ENCODE measurements at regions not wholly inside any gene's neighbourhood (a gene's known extent, or its start where the extent isn't known, plus 50 kb on each side); places are given as distances from the start of the nearest gene placed in this dataset.

DNA sequence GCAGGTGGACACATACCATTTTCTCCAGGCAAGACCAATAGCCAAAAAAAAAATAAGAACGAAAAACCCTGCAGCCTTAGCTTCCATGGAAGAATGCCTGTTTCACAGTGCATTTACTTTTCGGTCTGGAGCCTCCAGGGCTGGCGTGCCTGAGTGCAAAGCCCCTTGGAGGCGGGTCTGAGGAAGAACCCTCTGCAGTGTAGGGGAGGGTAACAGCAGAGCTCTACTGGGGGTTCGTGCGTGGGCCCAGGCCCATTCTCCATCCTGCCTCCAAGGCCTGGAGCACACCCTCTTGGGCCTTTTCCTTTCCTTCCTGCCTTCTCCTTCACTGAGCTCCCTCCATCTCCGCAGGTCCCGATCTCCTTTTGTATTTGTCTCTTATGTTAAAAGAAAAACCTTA, 172.3 kb upstream of the GLI3 start:
- H3K27ac ChIP-seq (ENCODE audit: insufficient read depth, low read depth, low read length): no peak overlapping the region
- TF ChIP-seq, protein P1, sequence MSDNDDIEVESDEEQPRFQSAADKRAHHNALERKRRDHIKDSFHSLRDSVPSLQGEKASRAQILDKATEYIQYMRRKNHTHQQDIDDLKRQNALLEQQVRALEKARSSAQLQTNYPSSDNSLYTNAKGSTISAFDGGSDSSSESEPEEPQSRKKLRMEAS (IDR thresholded peaks at IDR 0.05; ENCODE audit: insufficient read depth, insufficient read length): no peak
- no peak for TF ChIP-seq POLR2AphosphoS5 (IDR thresholded peaks at IDR 0.05; ENCODE audit: insufficient read depth, low read depth, low read length)
- TF ChIP-seq, protein P2, sequence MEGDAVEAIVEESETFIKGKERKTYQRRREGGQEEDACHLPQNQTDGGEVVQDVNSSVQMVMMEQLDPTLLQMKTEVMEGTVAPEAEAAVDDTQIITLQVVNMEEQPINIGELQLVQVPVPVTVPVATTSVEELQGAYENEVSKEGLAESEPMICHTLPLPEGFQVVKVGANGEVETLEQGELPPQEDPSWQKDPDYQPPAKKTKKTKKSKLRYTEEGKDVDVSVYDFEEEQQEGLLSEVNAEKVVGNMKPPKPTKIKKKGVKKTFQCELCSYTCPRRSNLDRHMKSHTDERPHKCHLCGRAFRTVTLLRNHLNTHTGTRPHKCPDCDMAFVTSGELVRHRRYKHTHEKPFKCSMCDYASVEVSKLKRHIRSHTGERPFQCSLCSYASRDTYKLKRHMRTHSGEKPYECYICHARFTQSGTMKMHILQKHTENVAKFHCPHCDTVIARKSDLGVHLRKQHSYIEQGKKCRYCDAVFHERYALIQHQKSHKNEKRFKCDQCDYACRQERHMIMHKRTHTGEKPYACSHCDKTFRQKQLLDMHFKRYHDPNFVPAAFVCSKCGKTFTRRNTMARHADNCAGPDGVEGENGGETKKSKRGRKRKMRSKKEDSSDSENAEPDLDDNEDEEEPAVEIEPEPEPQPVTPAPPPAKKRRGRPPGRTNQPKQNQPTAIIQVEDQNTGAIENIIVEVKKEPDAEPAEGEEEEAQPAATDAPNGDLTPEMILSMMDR (IDR thresholded peaks at IDR 0.05; ENCODE audit: extremely low read depth in 1 of 2, insufficient read depth in 1 of 2, low read depth in 1 of 2, low read length in 2 of 2): no peak
- no peak for TF ChIP-seq POLR2A (IDR thresholded peaks at IDR 0.05; ENCODE audit: low read depth, low read length)
- CTCF ChIA-PET: interaction anchor here (1.0 kb wide), 1 partner anchor 468 kb away, joined by 3 read pairs; no protein-coding TSS in a partner anchor
- H3K9me3 ChIP-seq (replicated peaks; ENCODE audit: control insufficient read depth, insufficient read depth, low read length): no peaks in the 10 kb centered on the region
- FAIRE-seq (no peak), DNase-seq (ENCODE audit: low read depth, low spot score) (no peak)
- H3K79me2 ChIP-seq (ENCODE audit: control insufficient read depth, insufficient read depth, low read length): no peaks in the 10 kb centered on the region
- no peak overlapping the region for H3K4me2 ChIP-seq (ENCODE audit: insufficient read depth, low read length)
- dilution Hi-C loops (cut with MboI; ENCODE audit: extremely low pct_ligation_motif_present, low sequenced_read_pairs) (no loop called here), intact Hi-C loops (cut with micrococcal nuclease) (no loop called here)
- H3K36me3 ChIP-seq (ENCODE audit: control insufficient read depth in 2 of 2, extremely low read depth in 1 of 2, insufficient read depth in 2 of 2, low read length in 2 of 2): no peaks in the 10 kb centered on the region
- BruUV-seq (replicated peaks): no TSS peak
- no peak overlapping the region for H3K4me3 ChIP-seq (replicated peaks in 1 of 3; ENCODE audit: insufficient read depth in 1 of 3, low read depth in 1 of 3, low read length in 3 of 3)
- H3K9ac ChIP-seq (replicated peaks; ENCODE audit: extremely low read depth, insufficient read depth, low read length): no peak overlapping the region
- no peaks in the 10 kb centered on the region for H3K27me3 ChIP-seq (ENCODE audit: control insufficient read depth in 2 of 2, insufficient read depth in 2 of 2, low read length in 2 of 2)
- no peaks in the 10 kb centered on the region for H4K20me1 ChIP-seq (replicated peaks; ENCODE audit: control insufficient read depth, extremely low read depth, insufficient read depth, low read length)
- no peaks in the 10 kb centered on the region for H3K4me1 ChIP-seq (ENCODE audit: control insufficient read depth, extremely low read depth, insufficient read depth, low read length)
- H2AFZ ChIP-seq (ENCODE audit: low read depth, low read length): no peak overlapping the region
- no peaks in the 10 kb centered on the region for H3K9me1 ChIP-seq (replicated peaks; ENCODE audit: control insufficient read depth, extremely low read depth, insufficient read depth, low read length)
- POLR2A ChIA-PET: no interaction called here

DNA sequence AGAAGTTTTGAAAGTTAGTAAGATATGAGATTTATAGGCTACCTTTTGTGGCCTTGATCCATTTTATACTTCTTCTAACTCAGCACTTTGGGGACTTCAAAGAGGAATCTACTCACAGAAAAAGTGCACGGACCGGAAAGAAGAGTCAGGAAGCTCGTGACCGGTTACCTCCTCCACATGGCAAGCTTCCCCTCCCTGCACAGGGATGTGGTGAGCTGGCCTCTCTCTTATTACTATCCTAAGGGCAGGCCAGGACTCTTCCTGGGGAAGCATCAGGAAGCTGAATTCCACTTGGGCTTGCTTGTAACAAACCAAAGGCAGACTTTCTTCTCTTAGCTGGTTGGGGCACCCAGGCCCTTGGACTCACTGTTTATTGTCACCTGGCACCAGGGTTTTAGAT, 170.8 kb upstream of the GLI3 start:
- Histone ChIP-seq H4K20me1 (replicated peaks; ENCODE audit: control insufficient read depth, extremely low read depth, insufficient read depth, low read length) (no peaks in the 10 kb centered on the region), H3K9ac (replicated peaks; ENCODE audit: extremely low read depth, insufficient read depth, low read length) (no peak overlapping the region), H3K4me3 (replicated peaks in 1 of 3; ENCODE audit: insufficient read depth in 1 of 3, low read depth in 1 of 3, low read length in 3 of 3) (no peak overlapping the region), H3K4me1 (ENCODE audit: control insufficient read depth, extremely low read depth, insufficient read depth, low read length) (no peaks in the 10 kb centered on the region), H2AFZ (ENCODE audit: low read depth, low read length) (no peak overlapping the region), H3K27ac (ENCODE audit: insufficient read depth, low read depth, low read length) (no peak overlapping the region), H3K9me1 (replicated peaks; ENCODE audit: control insufficient read depth, extremely low read depth, insufficient read depth, low read length) (no peaks in the 10 kb centered on the region), H3K36me3 (ENCODE audit: control insufficient read depth in 2 of 2, extremely low read depth in 1 of 2, insufficient read depth in 2 of 2, low read length in 2 of 2) (no peaks in the 10 kb centered on the region), H3K79me2 (ENCODE audit: control insufficient read depth, insufficient read depth, low read length) (no peaks in the 10 kb centered on the region), H3K9me3 (replicated peaks; ENCODE audit: control insufficient read depth, insufficient read depth, low read length) (no peaks in the 10 kb centered on the region), H3K4me2 (ENCODE audit: insufficient read depth, low read length) (no peak overlapping the region), H3K27me3 (ENCODE audit: control insufficient read depth in 2 of 2, insufficient read depth in 2 of 2, low read length in 2 of 2) (no peaks in the 10 kb centered on the region)
- DNase-seq (ENCODE audit: low read depth, low spot score) (no peak), FAIRE-seq (no peak)
- ChIA-PET CTCF (no interaction called here), POLR2A (no interaction called here)
- no peak for TF ChIP-seq MYC (IDR thresholded peaks at IDR 0.05; ENCODE audit: low read depth, low read length)
- TF ChIP-seq, protein P2 (IDR thresholded peaks at IDR 0.05; ENCODE audit: extremely low read depth in 1 of 2, insufficient read depth in 1 of 2, low read depth in 1 of 2, low read length in 2 of 2): no peak
- TF ChIP-seq POLR2A (IDR thresholded peaks at IDR 0.05; ENCODE audit: low read depth, low read length): no peak
- TF ChIP-seq FOS (IDR thresholded peaks at IDR 0.05; ENCODE audit: borderline replicate concordance, insufficient read depth, low read length): no peak
- no peak for TF ChIP-seq GATA2 (IDR thresholded peaks at IDR 0.05; ENCODE audit: insufficient read depth, insufficient read length, low read depth, low read length)
- TF ChIP-seq JUN (IDR thresholded peaks at IDR 0.05; ENCODE audit: borderline replicate concordance, insufficient read depth, insufficient read length, low read depth): no peak
- TF ChIP-seq EZH2 (IDR thresholded peaks at IDR 0.05; ENCODE audit: borderline replicate concordance, low read depth, low read length, severe bottlenecking): no peak
- dilution Hi-C loops (cut with MboI; ENCODE audit: extremely low pct_ligation_motif_present, low sequenced_read_pairs) (no loop called here), intact Hi-C loops (cut with micrococcal nuclease) (no loop called here)
- BruUV-seq (replicated peaks): no TSS peak
